CD4-positive, alpha-beta T cell treated with Interleukin-21 for 1 hour (primary cell): ENCODE measurements at regions not wholly inside any gene's neighbourhood (a gene's known extent, or its start where the extent isn't known, plus 50 kb on each side); places are given as distances from the start of the nearest gene placed in this dataset.

Experiments used
- DNase-seq: peaks from one replicate; pipeline ENCODE4 v3.0.0-alpha.2; 2020

DNA sequence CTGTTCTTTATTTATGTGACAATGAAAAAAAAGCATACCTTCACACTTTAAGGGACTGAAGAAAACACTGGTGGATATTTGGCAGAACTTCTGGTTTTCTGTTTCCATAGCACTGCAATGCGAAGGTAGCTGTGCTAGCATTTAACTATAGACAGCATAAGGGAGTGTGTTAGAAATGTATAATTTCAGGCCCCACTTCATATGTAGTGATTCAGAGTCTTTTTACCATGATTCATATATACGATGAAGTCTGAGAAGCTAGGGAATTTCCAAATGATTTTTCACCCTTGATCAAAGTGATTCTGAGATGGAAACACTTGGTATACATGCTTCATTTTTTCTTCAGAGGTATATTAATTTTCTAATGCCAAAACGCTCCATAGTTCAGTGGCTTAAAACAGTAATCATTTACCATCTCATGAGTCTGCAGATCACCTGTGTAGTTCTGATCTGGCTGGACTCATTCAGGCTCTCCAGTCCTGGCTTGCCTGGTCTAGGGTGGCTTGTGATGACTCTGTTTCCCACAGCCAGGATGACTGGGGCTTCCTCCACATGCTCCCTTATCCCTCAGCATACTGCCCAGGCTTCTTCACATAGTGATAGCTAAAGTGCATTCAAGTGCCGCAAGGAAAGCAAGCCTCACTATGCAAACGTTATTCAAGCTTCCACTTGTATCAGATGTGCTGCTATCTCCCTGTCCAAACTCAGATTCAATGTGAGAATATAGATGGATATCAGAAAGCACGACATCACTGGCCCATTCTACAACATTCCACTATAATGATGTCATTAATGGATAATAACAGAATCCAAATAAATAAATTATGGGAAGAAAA, 790.1 kb downstream of the TECRL start:
- no peak for DNase-seq

GRCh38 chr4:63607169-63607872, 801.9 kb downstream of the TECRL start:
- no peak for DNase-seq

- no peak for DNase-seq
Observed at GRCh38 chr4:63589796-63590195, 819.5 kb downstream of the TECRL start.

DNA sequence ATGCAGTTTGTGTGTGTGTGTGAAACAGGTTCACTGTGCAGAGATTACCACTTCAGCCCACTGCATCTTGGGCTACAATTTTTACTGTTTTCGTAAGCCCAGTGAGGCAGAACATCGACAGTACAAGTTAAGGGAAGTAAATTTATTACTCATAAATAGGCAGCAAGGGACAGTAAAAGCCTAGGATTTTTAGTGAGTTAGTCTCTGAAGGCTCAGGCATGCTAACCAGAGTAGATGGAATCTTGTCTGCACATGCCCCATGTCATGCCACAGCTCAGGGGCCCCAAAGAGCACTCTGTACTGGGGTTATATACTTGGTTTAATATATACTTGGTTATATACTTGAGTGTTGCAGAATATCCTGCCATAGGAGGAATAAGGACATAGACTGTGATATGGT, 825.7 kb downstream of the TECRL start:
- no peak for DNase-seq

DNA sequence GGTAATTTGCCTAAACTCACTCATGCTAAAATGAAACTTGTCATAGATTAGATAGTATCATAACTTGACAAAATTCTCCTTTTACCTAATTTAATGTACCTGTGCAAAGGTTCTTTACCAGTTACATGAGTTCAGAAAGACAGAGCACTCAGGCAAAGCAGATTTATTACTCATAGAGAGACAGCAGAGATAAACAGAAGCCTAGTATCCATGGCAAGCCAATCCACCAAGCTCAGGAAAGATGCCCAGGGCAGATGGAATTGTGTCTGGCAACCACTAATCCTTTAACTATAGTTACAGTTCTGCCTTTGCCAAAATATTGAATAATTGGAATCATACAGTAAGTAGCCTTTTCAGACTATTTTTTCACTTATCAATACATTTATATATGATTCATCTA, 826.2 kb downstream of the TECRL start:
- no peak for DNase-seq

- DNase-seq, result no peak
Observed at GRCh38 chr4:63580796-63581475, 828.3 kb downstream of the TECRL start.

DNA sequence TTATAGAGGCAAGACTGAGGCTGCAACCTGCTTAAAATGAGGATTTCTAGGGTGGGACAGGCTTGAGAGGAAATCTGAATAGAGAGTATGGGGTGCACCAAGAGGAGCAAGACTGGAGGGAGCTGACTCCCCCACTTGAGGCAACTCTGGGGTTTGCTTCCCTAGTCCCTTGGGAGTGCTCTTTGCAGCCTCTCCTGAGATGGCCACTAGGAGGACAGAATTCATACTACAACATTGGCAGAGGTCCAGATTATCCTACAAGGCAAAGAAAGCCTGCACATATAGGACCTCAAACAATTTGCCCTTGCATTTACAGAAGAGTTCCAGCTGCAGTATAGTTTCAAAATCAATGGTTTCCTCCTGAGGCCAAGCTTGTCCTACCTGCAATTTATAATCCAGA, 830.9 kb downstream of the TECRL start:
- DNase-seq, result no peak

DNA sequence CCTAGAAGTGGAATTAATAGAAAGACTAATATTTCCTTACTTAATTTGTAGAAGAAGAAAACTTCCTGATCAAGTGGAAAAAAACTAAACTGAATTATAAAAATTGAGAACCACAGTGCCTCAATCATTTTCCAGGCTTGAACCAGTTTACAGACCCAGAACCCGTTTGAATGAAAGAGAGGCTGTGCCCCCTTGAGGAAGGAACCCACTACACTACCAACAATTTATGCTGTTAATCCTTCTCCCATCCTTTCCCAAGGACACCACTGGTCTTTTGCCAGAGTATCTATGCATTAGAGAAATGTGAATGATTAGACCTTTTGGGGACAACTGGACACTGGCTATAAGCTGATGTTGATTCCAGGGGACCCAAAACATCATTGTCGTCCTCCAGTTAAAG, 842.6 kb downstream of the TECRL start:
- no peak for DNase-seq

GRCh38 chr4:63563288-63564014, 845.8 kb downstream of the TECRL start:
- DNase-seq, result no peak

- no peak for DNase-seq
Observed at GRCh38 chr4:63558709-63559108, 850.5 kb downstream of the TECRL start.

DNA sequence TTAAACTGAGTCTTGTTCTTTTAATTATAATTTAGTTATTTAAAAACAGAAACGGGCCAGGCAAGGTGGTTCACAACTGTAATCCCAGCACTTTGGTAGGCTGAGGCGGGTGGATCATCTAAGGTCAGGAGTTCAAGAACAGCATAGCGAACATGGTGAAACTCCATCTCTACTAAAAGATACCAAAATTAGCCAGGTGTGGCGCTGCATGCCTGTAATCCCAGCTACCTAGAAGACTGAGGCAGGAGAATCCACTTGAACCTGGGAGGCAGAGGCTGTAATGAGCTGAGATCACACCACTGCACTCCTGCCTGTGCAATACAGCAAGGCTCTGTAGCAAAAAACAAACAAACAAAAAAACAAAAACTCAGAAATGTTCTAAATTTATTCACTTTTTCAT, 852.9 kb downstream of the TECRL start:
- DNase-seq, result no peak

DNA sequence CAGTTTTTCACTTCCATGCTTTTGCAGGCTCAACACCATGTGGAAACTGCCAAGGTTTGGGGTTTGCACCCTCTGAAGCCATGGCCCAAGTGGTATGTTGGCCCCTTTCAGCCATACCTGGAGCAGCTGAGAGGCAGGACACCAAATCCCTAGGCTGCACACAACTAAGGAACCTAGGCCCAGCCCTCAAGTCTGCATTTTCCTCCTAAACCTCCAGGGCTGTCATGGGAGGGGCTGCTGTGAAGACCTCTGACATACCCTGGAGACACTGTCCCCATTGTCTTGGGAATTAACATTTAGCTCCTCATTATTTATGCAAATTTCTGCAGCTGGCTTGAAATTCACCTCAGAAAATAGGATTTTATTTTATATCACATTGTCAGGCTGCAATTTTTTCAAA, 856.1 kb downstream of the TECRL start:
- no peak for DNase-seq

GRCh38 chr4:63541828-63542227, 867.4 kb downstream of the TECRL start:
- no peak for DNase-seq

- DNase-seq, result no peak
Observed at GRCh38 chr4:63529581-63530337, 879.5 kb downstream of the TECRL start.

GRCh38 chr4:63528256-63528991, 880.8 kb downstream of the TECRL start:
- DNase-seq, result no peak

DNA sequence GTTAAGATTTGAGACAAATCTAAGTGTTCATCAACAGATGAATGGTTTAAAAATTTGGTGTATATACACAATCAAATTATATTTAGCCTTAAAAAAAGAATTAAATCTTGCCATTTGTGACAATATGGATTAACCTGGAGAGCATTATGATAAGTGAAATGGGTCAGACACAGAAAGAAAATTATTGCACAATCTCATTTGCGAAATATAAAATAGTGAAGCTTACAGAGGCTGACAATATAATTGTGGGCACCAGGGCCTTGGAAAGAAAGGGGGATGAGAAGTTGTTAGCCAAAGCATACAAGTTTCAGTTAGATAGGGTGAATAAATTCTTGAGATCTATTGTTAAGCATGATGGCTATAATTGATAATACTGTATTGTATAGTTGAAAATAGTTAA, 883.0 kb downstream of the TECRL start:
- no peak for DNase-seq

DNA sequence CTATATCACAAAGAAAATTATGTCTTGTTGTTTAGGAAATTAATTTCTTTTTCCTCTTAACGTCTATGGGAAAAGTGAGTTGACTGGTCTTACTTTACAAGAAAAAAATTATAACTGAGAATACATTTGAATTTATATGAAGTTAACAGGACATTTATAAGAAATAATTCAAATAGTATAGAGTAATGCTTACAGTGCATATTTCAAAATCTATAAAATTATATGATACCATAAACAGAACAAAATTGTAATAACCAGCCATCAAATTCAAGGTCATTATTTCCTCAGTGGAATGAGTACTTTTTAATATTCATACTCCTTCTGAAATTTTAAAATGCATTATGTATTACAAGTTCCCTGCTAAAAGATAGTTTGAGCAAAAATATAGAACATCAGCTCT, 884.5 kb downstream of the TECRL start:
- DNase-seq, result no peak

GRCh38 chr4:63505714-63506460, 903.4 kb downstream of the TECRL start:
- no peak for DNase-seq

DNA sequence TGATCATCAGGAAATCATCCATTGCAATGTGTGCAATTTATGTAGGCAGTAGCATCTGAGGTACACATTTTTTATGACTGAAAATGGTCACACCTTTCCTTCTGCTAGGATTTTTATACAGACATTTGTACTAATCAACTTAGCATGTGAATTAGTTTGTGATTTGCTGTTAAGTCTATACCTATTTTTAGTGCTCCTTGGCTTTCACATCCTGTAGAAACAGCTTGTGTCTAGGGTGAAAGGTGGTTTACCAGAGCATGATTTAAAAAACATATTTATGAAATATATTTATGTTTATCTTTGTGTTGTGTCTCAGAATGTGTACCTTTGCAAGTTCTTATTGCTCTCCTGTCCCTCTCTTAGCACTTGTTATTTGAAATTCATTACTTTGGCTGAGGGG, 916.0 kb downstream of the TECRL start:
- DNase-seq, result no peak

- DNase-seq, result no peak
Observed at GRCh38 chr4:63492515-63492914, 916.7 kb downstream of the TECRL start.

DNA sequence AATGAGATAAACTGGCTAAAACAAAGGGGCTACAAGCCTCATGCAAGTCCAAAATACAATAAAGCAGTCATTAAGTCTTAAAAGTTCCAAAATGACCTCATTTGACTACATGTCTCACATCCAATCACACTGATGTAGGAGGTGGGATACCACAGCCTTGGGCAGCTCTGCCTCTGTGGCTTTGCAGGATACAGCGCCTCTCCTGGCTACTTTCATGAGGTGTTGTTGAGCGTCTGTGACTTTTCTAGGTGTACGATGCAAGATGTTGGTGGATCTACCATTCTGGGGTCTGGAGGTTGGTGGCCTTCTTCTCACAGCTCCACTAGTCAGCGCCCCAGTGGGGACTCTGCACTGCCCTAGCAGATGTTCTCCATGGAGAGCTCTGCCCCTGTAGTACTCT, 944.9 kb downstream of the TECRL start:
- DNase-seq, result no peak
